ENCODE measurements at regions not wholly inside any gene's neighbourhood (a gene's known extent, or its start where the extent isn't known, plus 50 kb on each side); places are given as distances from the start of the nearest gene placed in this dataset.

DNA sequence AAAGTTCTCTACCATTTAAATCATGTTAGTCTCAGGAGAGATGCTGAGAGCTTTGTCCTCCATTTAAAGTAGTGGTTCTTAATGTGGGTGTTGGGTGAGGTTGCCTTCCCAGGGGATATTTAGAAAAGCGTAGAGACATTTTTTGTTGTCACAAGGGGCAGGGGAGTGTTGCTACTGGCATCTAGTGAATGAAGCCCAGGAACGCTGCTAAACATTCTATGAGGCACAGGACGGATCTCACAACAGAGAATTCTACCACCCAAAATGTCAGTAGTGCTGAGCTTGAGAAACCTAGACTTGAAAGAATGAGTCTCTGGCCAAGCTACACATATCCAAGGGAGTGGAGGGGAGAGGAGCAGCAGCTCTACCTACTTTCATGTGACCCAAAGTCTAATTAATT lies 60.7 kb upstream of the CTNNB1 start:
- TF ChIP-seq, protein P1, sequence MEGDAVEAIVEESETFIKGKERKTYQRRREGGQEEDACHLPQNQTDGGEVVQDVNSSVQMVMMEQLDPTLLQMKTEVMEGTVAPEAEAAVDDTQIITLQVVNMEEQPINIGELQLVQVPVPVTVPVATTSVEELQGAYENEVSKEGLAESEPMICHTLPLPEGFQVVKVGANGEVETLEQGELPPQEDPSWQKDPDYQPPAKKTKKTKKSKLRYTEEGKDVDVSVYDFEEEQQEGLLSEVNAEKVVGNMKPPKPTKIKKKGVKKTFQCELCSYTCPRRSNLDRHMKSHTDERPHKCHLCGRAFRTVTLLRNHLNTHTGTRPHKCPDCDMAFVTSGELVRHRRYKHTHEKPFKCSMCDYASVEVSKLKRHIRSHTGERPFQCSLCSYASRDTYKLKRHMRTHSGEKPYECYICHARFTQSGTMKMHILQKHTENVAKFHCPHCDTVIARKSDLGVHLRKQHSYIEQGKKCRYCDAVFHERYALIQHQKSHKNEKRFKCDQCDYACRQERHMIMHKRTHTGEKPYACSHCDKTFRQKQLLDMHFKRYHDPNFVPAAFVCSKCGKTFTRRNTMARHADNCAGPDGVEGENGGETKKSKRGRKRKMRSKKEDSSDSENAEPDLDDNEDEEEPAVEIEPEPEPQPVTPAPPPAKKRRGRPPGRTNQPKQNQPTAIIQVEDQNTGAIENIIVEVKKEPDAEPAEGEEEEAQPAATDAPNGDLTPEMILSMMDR (IDR thresholded peaks at IDR 0.05), result no peak
- no peak for TF ChIP-seq POLR2A (IDR thresholded peaks at IDR 0.05)

Data from esophagus squamous epithelium (tissue), 4 donors.